HG02885 (cell line): ENCODE measurements at regions not wholly inside any gene's neighbourhood (a gene's known extent, or its start where the extent isn't known, plus 50 kb on each side); places are given as distances from the start of the nearest gene placed in this dataset.

ENCODE experiments used
- ATAC-seq: cut with Tn5 transposase; IDR thresholded peaks from one replicate; pipeline ENCODE4 v1.9.1; 2021; ENCODE audit warnings: mild to moderate bottlenecking; ENCODE audit not compliant: unreplicated experiment, poor library complexity

- no peak for ATAC-seq
These were observed 734.4 kb downstream of the CBLN2 start for GRCh38 chr18:71809711-71810110.

GRCh38 chr18:71808616-71809015 lies 735.5 kb downstream of the CBLN2 start:
- no peak for ATAC-seq

- no peak for ATAC-seq
These were observed 736.6 kb downstream of the CBLN2 start for GRCh38 chr18:71807586-71807985.

DNA sequence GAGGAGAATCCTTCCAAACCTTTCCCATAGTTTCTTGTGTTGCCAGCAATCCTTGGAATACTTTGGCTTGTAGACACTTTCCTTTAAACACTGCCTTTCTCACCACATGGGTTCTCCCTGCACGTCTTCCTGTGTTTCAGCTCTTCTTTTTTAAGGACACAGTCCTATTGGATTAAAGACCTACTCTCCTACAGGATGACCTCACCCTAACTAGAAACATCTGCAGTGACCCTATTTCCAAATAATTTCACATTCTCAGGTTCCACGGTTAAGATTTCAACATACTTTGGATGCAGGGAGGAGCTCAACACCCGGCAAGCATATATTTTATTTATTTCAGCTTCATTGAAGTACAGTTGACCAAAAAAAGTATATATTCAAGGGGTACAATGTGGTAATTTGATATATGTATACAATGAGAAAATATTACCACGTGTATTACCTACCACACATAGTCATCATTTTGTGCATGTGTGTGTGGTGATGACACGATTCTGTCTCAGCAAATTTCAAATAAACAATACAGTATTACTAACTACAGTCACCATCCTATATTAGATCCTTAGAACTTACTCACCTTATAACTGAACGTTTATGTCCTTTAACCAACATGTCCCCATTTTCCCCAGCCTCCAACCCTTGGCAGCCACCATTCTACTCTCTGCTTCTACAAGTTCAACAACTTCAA lies 745.0 kb downstream of the CBLN2 start:
- ATAC-seq = no peak

- ATAC-seq = no peak
These were observed 746.6 kb downstream of the CBLN2 start for GRCh38 chr18:71797554-71797953.

DNA sequence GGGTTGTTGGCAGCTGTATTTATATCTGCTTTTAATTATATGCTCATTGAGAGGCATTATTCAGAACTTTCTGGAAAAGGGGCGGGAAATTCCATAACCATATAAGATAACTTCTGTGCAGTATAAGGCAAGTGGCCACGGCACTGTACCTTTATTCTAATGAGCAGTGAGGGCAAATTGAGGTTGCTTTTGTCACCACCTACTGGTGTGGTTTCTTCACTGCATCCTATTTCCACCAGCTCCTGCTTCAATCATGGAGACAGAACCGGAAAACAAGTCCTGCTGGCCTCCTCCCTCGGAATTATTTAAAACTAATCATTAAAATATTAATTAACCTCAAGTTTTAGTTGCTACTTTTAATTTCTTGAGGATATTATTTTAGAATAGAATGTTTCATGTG lies 759.4 kb downstream of the CBLN2 start:
- ATAC-seq = peak; percentile 71

DNA sequence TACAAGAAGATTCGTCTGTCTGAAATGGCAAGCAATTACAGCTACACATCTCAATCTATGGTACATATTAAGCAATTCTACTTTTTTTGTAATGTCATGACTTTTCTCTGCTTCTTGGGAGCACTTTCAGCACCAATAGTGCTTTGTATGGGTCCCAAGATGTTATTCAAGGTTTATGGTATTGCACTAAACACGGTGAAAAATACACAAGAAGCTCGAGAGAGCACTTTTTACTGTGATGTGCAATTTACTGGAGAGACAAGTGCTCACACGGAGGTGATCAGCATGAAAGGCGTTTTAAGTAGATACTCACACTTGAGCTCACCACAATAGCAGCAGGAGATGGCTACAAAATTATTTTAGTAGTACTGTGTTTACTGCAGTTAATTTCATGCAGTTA lies 783.6 kb downstream of the CBLN2 start:
- no peak for ATAC-seq

DNA sequence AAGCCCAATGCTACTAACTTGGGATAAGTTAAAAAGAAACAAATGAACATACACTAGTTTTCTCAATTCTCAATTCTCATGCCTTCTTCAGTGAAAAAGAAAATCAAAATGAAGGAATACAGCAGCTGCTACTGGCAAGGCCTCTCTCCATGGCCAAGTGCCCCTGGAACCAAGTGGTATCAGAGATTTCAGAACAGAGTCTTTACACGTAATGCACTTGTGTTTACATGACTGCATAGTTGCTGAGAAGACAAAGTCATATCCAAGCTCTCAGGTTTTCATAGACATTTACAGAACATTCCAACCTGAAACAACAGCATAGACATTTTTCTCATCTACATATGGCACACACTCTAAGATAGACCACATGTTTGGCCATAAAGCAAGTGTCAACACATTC lies 789.9 kb downstream of the CBLN2 start:
- no peak for ATAC-seq

GRCh38 chr18:71743634-71744033 lies 800.5 kb downstream of the CBLN2 start:
- no peak for ATAC-seq

GRCh38 chr18:71729611-71730010 lies 814.5 kb downstream of the CBLN2 start:
- ATAC-seq = no peak

- ATAC-seq = no peak
These were observed 816.2 kb downstream of the CBLN2 start for GRCh38 chr18:71727909-71728308.

- no peak for ATAC-seq
These were observed 818.9 kb downstream of the CBLN2 start for GRCh38 chr18:71725256-71725655.

DNA sequence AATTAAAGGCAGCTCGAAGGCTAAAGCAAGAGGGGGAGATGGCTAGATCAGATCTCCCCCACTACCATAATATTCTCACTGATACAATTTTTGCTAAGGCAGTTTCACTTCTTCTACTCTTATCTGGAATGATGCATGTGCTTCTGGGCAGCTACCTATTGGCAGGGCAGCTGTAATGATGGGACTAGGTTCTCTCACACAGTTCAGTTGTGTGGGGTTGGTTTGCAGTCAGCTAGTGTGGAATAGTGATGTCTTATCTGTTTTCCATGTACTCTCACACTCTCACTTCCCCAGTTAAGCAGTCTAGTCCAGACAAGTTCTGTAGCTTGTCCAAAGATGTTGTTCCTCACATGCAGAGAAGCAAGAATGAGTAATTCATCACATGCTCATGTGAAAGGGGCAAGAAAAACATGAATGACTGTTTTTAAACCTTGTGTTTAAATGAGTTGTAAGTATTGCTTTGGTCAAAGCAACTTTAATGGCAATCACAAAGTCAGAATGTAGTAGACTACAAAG lies 836.1 kb downstream of the CBLN2 start:
- no peak for ATAC-seq

DNA sequence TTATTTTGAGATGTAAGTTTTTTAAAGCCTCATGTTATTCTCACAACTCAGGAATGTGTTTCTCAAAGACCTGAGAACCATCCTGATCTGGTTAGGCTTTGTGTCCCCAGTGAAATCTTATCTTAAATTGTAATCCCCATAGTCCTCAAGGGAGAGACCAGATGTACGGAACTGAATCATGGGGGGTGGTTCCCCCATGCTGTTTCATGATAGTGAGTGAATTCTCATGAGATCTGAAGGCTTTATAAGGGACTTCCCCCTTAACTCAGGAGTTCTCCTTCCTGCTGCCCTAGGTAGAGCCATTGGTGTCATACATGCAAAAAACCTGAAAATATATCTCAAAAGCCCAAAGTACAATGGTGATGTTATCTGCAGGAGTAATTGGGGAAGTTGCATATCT lies 836.7 kb downstream of the CBLN2 start:
- ATAC-seq = no peak

GRCh38 chr18:71689416-71690160 lies 854.6 kb downstream of the CBLN2 start:
- ATAC-seq = no peak

- ATAC-seq = no peak
These were observed 861.6 kb downstream of the CBLN2 start for GRCh38 chr18:71682591-71682990.

DNA sequence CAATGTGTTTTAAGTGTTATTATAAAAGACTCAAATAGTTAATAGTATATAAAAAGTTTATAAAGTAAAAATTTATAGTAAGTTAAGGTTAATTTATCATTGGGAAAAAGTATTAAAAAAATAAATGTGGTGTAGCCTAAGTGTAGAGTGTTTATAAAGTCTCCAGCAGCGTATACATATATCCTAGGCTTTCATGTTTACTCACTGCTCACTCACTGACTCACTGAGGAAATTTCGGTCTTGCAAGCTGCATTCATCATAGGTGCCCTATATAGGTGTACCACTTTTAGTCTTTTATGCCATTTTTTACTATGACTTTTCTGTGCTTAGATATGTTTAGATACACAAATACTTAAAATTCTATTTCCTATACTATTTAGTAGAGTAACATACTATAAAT lies 866.0 kb downstream of the CBLN2 start:
- ATAC-seq = no peak

- ATAC-seq = no peak
These were observed 870.2 kb downstream of the CBLN2 start for GRCh38 chr18:71673954-71674353.

DNA sequence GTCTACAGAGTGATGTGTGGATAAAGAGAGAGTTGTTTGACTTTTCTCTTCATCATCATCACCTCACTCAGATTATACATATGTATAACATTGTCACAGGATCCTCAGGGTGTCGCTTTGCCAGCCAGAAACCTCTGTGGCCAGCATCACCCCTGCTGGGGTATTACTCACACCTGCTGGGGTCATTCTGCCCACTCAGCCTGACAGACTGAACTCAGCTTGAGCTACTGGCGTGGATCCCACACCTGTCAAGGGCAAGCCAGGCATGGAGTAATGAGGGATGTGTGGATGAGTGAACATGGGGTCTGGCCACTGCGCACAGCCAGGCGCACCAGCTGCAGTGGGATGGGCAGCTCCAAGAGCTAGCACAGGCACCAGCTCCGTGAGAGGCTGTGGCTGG lies 870.6 kb downstream of the CBLN2 start:
- ATAC-seq = no peak

DNA sequence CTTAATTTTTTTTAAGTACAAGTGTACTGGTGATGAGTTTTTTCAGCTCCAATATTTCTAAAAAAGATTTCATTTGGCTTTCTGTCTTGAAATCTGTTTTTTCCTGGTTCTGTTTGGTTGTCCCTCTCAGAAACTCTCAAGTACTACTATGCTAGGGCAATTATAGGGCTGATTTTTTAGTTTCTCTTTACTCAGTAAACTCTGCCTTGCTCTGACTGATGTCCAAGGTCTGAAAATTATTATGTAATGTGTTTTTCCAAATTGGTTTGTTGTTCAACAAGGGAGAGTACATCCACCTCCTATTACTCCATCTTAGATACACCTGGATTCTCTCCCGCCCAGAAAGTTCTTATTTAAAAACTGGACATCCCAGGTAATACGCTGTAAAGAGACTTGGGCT lies 877.7 kb downstream of the CBLN2 start:
- ATAC-seq = no peak

- ATAC-seq = no peak
These were observed 879.0 kb downstream of the CBLN2 start for GRCh38 chr18:71665131-71665530.

GRCh38 chr18:71643822-71644221 lies 900.3 kb downstream of the CBLN2 start:
- ATAC-seq = no peak
